ENCODE measurements at regions not wholly inside any gene's neighbourhood (a gene's known extent, or its start where the extent isn't known, plus 50 kb on each side); places are given as distances from the start of the nearest gene placed in this dataset.
A peak's percentile ranks its signal among the peaks of the same experiment; 100 is the strongest.

DNA sequence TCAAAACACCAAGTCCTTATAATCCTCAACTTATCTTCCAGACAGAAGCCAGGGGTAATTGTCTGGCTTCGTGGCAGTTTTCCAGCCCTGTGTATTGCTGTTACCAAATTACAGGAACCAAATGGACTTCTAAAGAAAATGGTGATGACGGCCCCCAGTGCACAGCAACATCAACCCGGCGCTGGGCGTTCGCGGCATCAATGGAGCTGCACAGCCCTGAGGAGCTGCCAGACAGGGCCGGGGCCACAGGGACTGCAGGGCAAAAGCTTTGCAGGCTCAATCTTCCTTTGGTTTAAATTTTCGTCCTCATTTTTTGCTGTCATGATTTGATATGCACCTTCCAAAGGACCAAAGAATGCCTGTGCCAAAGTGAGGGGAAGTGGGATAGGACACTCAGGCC is 292.5 kb downstream of the BRD1 start:
- Histone ChIP-seq H3K4me3 (no peak overlapping the region), H3K27me3 (ENCODE audit: low read depth) (no peaks in the 10 kb centered on the region), H3K36me3 (replicated peaks) (no peaks in the 10 kb centered on the region), H3K9me3 (no peaks in the 10 kb centered on the region), H3K4me1 (no peaks in the 10 kb centered on the region)
- in situ Hi-C loops (cut with MboI; ENCODE audit: low sequenced_read_pairs) = no loop called here
- no peak for DNase-seq (ENCODE audit: low spot score in 2 of 2)

DNA sequence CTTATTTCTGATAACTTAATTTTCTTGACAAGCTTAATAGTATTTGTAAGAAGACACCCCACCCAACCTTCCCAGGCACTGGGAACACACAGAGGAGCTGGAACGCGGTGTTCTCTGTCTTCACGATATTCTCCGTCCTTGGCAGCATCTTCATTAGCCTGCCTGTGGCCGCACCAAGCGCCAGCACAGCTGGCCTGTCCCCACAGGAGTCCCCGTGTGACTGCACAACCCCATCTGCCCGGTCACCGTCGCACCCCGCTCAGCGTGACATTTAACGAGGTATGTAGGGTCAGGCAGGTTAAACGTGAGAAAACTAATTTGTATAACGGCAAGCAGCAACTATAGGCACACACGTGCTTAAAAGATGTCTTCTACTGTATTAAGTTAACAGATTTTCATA is 293.3 kb downstream of the BRD1 start:
- no peaks in the 10 kb centered on the region for H3K4me1 ChIP-seq
- no peaks in the 10 kb centered on the region for H3K9me3 ChIP-seq
- no peak for DNase-seq (ENCODE audit: low spot score in 2 of 2)
- H3K36me3 ChIP-seq (replicated peaks) = no peaks in the 10 kb centered on the region
- no peaks in the 10 kb centered on the region for H3K27me3 ChIP-seq (ENCODE audit: low read depth)
- H3K4me3 ChIP-seq = no peak overlapping the region
- in situ Hi-C loops (cut with MboI; ENCODE audit: low sequenced_read_pairs) = no loop called here

DNA sequence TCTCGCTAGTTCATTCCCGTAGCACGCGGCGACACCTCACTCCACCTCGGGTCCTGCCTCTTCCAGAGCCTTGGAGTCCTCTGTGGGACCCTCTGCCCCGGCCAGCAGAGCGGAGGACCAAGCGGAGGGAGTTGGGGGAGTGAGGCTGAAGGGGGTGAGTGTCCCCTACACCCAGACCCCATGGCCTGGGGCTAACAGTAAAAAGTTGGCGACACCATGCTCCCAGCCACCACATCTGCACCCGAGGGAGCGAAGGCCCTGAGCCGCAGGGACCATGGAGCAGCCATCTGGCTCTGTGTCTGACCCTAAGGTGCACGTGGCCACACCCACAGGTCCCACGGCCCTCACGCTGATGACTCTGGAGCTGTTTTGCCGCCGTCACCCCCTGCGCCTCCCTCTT is 293.8 kb downstream of the BRD1 start:
- in situ Hi-C loops (cut with MboI; ENCODE audit: low sequenced_read_pairs) = no loop called here
- no peaks in the 10 kb centered on the region for H3K27me3 ChIP-seq (ENCODE audit: low read depth)
- no peak overlapping the region for H3K4me3 ChIP-seq
- no peaks in the 10 kb centered on the region for H3K4me1 ChIP-seq
- H3K36me3 ChIP-seq (replicated peaks) = no peaks in the 10 kb centered on the region
- H3K9me3 ChIP-seq = no peaks in the 10 kb centered on the region
- DNase-seq (ENCODE audit: low spot score in 2 of 2) = no peak

DNA sequence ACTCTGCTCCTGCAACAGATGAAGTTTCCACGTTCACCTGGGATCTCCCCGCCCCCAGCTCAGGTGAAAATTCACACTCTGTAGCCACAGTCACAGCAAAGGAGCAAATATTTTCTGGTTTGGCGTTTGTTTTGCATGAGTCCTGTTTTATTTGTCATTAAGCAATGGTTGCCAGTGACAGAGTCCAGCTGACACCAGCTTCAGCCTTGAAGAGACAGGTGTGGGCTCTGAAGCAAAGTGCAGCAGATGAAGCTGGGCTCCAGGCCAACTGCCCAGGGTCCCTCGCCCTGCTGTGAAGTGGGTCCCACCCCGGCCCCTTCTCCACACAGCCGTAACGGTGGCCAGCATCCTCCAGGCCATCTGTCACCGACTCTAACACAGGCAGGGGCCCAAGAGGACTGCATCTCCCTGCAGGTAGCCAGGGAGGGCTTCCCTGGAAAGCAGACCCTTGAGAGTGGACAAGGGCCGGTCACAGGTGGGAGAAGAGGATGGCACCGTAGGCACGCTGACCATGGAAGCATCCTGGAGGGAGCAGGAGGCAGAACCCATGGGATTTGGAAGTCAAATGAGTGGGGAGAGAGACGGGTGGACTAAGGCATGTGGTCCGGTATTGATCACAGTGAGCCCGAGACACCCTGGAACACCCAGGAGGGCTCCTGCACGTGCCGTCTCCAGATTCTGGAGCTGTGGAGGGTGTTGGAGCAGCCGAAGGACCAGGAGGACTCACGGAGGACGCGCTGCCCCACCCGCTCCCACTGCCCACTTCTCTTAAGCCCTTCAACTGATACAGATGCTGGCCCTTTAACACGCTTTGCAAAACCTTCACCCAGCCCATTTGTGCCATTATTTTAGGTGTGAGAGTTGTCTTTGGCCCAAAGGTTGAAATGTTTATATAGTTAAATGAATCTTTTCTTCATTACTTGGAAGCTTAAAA is 294.5 kb downstream of the BRD1 start:
- no peaks in the 10 kb centered on the region for H3K27me3 ChIP-seq (ENCODE audit: low read depth)
- H3K4me3 ChIP-seq = no peak overlapping the region
- no peak for DNase-seq (ENCODE audit: low spot score in 2 of 2)
- in situ Hi-C loops (cut with MboI; ENCODE audit: low sequenced_read_pairs) = no loop called here
- H3K9me3 ChIP-seq = no peaks in the 10 kb centered on the region
- H3K4me1 ChIP-seq = no peaks in the 10 kb centered on the region
- no peaks in the 10 kb centered on the region for H3K36me3 ChIP-seq (replicated peaks)

DNA sequence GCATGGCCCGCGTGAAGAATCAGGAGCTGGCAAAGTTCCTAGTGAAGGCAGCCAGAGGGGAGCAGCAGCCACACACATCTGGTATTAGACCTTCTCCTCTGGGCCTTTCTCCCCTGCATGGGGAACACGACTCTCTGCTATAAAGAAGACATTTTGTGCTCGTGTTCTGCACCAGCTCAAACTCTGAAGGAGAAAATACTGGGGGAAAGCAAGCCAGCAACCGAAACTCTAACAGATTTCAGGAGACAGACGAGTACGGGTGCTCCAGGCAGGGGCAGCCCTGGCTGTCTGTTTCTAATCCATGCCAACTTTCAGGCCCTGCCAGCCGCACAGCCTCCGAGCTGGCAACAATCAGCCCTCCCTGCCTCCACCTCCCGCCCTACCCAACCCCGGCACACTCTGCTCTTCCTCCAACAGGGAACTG is 296.3 kb downstream of the BRD1 start:
- in situ Hi-C loops (cut with MboI; ENCODE audit: low sequenced_read_pairs) = no loop called here
- Histone ChIP-seq H3K4me1 (no peaks in the 10 kb centered on the region), H3K9me3 (no peaks in the 10 kb centered on the region), H3K36me3 (replicated peaks) (no peaks in the 10 kb centered on the region), H3K4me3 (no peak overlapping the region), H3K27me3 (ENCODE audit: low read depth) (no peaks in the 10 kb centered on the region)
- no peak for DNase-seq (ENCODE audit: low spot score in 2 of 2)

DNA sequence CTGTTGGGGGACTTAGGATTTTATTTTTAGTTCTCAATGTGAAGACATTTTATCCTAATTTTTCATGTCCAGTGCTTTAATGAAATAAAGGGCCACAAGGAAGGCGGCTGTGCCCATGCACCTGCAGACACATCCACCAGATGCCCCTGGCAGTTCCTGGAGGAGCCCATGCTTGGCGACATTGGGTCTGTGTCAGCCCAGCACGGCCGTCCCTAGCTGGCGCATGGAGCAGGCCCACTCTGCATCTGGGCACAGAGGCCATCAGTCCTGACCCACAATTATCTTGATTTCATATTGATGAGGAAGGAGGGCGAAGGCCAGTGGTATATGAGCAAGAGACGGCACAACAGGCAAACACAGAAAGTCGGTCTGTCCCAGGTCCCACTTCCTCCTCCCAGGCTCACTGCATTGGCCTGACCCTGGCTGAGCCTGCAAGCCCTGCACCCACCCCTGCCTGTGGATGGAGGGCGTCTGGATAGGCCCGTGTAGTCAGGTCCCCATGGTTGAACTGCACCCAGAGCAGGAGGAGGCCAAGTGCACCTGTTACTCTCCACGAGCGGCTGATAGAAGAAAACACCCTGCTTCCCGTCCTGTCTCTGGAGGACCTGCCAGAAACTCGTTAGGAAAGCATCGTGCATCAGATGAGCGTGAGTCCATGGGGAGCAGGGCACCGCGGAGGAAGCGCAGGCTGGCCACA is 296.9 kb downstream of the BRD1 start:
- Histone ChIP-seq H3K36me3 (replicated peaks) (no peaks in the 10 kb centered on the region), H3K27me3 (ENCODE audit: low read depth) (no peaks in the 10 kb centered on the region), H3K9me3 (no peaks in the 10 kb centered on the region), H3K4me3 (no peak overlapping the region), H3K4me1 (no peaks in the 10 kb centered on the region)
- in situ Hi-C loops (cut with MboI; ENCODE audit: low sequenced_read_pairs) = no loop called here
- no peak for DNase-seq (ENCODE audit: low spot score in 2 of 2)

DNA sequence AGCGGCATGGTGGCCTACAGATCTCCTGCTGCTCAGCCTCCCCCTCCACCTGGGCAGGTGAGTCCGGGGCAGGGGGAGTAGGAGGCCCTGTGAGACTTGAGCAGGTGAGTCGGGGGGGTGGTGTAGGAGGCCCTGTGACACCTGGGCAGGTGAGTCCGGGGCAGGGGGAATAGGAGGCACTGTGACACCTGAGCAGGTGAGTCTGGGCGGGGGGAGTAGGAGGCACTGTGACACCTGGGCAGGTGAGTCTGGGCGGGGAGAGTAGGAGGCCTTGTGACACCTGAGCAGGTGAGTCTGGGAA is 299.3 kb downstream of the BRD1 start:
- peaks cover 5% of the 10 kb centered on the region for H3K4me1 ChIP-seq
- in situ Hi-C loops (cut with MboI; ENCODE audit: low sequenced_read_pairs) = no loop called here
- no peak overlapping the region for H3K4me3 ChIP-seq
- H3K9me3 ChIP-seq = no peaks in the 10 kb centered on the region
- no peaks in the 10 kb centered on the region for H3K27me3 ChIP-seq (ENCODE audit: low read depth)
- DNase-seq (ENCODE audit: low spot score in 2 of 2) = no peak
- H3K36me3 ChIP-seq (replicated peaks) = no peaks in the 10 kb centered on the region

DNA sequence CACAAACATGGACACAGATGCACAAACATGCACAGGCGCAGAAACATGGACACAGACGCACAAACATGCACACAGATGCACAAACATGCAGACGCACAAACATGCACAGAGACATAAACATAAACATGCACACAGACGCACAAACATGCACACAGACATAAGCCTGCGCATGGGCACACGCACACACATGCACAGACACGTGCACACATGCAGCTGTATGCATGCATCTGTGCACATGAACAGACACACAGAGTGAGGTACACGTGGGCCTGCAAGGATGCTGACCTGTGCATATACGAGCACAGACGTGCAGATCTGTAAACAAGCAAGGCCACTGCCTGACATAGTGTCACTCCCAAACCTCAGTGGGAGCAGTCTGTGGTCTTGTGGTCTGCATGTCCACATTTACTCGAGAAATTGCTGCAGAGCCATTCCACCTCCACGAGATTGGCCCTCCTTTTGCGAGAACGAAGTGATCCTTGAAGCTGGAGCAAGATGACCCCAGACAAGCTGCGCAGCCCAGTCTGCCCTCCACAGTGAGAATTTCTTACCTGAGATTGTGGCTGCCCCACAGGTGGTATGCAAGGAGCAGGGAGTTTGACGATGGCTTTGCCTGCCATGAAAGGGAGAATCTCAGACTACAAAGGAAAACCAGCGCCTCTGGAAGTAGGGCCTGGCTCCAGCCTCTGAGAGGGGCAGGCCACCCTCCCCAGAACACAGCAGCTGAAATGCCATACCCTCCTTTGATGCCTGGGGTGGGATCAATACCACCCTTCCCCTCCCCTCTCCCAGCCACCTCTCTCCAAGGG is 299.9 kb downstream of the BRD1 start:
- H3K4me3 ChIP-seq = no peak overlapping the region
- H3K36me3 ChIP-seq (replicated peaks) = no peaks in the 10 kb centered on the region
- no peaks in the 10 kb centered on the region for H3K9me3 ChIP-seq
- no peaks in the 10 kb centered on the region for H3K27me3 ChIP-seq (ENCODE audit: low read depth)
- in situ Hi-C loops (cut with MboI; ENCODE audit: low sequenced_read_pairs) = no loop called here
- peaks cover 5% of the 10 kb centered on the region for H3K4me1 ChIP-seq
- no peak for DNase-seq (ENCODE audit: low spot score in 2 of 2)

DNA sequence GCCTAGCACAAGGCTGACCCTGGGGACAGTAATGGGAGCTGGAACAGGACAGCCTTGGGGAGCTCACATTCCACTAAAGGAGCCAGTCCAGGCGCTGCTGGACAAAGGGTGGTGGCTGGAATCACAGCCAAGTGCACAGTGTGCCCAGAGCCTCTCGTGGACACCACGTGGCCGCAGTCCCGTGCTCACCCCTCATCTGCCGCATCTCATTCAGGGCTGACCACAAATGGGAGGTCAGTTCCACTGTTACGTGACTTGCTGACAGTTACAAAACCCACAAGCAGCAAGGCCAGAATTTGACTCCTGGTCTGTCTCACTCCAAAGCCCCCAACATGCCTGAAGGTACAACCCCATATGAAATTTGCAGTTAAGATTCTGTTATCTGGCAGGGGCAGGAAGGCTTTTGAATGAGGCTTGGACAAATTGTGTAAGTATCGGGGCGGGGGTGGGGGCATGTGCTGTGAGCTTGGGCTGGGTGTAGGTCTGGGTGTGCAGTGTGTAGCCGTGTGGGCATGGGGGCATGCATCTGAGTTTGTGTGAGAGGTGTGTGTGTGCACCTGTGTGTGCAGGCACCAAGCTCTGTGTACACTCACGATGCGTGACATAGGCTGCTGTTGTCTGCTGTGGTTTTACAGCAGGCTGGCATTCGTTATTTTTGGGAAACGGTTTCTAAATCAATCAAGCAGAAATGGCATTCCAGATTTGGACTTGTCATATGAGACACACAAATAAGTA is 301.7 kb downstream of the BRD1 start:
- no peaks in the 10 kb centered on the region for H3K36me3 ChIP-seq (replicated peaks)
- DNase-seq (ENCODE audit: low spot score in 2 of 2) = no peak
- H3K4me3 ChIP-seq = no peak overlapping the region
- no peaks in the 10 kb centered on the region for H3K27me3 ChIP-seq (ENCODE audit: low read depth)
- H3K9me3 ChIP-seq = no peaks in the 10 kb centered on the region
- H3K4me1 ChIP-seq = peaks cover 5% of the 10 kb centered on the region
- in situ Hi-C loops (cut with MboI; ENCODE audit: low sequenced_read_pairs) = no loop called here

DNA sequence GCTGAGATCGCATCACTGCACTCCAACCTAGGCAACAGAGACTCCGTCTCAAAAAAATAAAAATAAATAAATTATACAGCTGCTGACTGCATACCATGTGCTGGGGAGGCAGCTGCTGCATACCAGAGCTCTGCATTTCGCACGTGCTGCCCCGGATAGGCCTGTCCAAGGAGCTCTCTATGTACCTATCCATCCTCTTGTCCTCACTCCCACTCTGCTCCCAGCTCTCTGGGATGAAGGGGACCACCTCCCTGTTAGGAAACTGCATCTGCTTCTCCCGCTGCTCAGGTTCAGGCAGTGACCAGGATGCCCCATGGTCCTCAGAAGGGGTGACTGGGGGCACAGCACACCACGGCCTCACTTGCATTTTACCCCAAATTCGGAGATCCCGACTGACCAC is 302.3 kb downstream of the BRD1 start:
- Histone ChIP-seq H3K27me3 (ENCODE audit: low read depth) (no peaks in the 10 kb centered on the region), H3K9me3 (no peaks in the 10 kb centered on the region), H3K4me3 (no peak overlapping the region), H3K36me3 (replicated peaks) (no peaks in the 10 kb centered on the region), H3K4me1 (peaks cover 5% of the 10 kb centered on the region)
- no peak for DNase-seq (ENCODE audit: low spot score in 2 of 2)
- in situ Hi-C loops (cut with MboI; ENCODE audit: low sequenced_read_pairs) = no loop called here

DNA sequence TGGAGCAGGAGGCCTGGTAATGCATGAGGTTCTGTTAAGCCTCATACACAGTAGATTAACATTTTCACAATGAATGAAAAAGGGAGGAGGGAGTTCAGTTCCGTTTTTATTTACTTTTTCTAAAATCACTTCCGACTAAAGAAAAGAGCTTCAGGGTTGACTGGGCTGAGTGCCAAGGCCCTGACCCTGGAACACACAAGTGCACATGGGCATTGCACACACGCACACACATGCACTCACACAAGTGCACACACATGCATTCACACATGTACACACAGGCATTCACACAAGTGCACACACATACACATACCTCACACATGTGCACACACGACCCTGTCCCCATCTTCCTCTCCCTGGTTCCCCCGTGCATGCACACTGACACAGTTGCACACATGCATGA is 303.3 kb downstream of the BRD1 start:
- Histone ChIP-seq H3K4me3 (no peak overlapping the region), H3K4me1 (peaks cover 5% of the 10 kb centered on the region), H3K27me3 (ENCODE audit: low read depth) (no peaks in the 10 kb centered on the region), H3K36me3 (replicated peaks) (no peaks in the 10 kb centered on the region), H3K9me3 (no peaks in the 10 kb centered on the region)
- in situ Hi-C loops (cut with MboI; ENCODE audit: low sequenced_read_pairs) = no loop called here
- peak; percentile 17 to 40 for DNase-seq (ENCODE audit: low spot score in 2 of 2)

DNA sequence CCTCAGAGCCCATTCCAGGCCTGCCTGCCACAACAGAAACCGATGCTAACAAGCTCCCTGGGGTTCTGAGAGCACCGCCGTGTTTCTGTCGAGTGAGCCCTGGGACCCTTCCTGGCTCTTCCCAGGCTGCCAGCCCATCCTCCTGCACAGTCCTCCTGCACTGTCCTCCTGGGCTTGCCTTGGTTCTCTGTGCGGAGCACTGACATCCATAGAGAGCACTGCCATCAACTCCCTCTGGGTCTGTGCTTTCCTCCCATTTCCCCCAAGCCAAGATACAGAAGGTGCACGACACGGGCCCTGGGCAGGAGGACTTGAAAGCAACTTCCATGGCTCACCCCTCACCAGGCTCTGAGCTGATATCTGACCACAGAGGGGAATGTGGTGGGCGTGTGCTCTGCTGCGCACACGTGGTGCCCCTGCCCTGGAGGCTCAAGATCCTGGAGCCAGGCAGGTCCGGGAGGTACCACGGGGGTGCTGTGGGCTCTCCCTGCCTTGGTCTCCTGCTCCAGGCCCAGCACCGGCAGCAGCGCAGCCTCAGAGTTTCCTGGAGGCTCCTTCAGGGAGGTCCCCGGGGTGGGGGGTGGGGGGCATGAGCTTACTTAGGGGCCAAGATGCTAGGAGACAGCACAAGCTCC is 304.2 kb downstream of the BRD1 start:
- H3K27me3 ChIP-seq (ENCODE audit: low read depth) = no peaks in the 10 kb centered on the region

More for the DNA sequence above, 304.2 kb downstream of the BRD1 start:
- in situ Hi-C loops (cut with MboI; ENCODE audit: low sequenced_read_pairs) = no loop called here
- Histone ChIP-seq H3K9me3 (no peaks in the 10 kb centered on the region), H3K4me1 (peaks cover 5% of the 10 kb centered on the region), H3K36me3 (replicated peaks) (no peaks in the 10 kb centered on the region), H3K4me3 (no peak overlapping the region)
- no peak for DNase-seq (ENCODE audit: low spot score in 2 of 2)
